IMR-90 (cell line): ENCODE measurements at regions not wholly inside any gene's neighbourhood (a gene's known extent, or its start where the extent isn't known, plus 50 kb on each side); places are given as distances from the start of the nearest gene placed in this dataset.

ENCODE experiments used
- ATAC-seq: fragments of 200-7000 bp; cut with Tn5 transposase; 2 replicates; pipeline ENCODE4 v1.9.1; 2020; ENCODE audit warnings: low read depth, mild to moderate bottlenecking, moderate library complexity
- BruUV-seq: library from RNA; stranded (reverse); fragments of 400-500 nt; replicated peaks from 2 replicates; lab custom pipeline; 2021; lab: Mats Ljungman, UMichigan
- CTCF ChIA-PET: fragments of 300-600 bp; formaldehyde crosslinking; extraction: SDS; loops from one replicate; lab custom pipeline; 2021; ENCODE audit warnings: antibody characterized with exemption; lab: Yijun Ruan, JAX
- POLR2A ChIA-PET: fragments of 300-600 bp; sonication (Branson Sonifier 250); formaldehyde crosslinking; loops from one replicate; lab custom pipeline; 2022; ENCODE audit warnings: antibody characterized with exemption; ENCODE audit not compliant: unreplicated experiment; lab: Charles Lee
- DNase-seq: peaks from one replicate; pipeline ENCODE4 v3.0.0; 2013
- H2AFZ ChIP-seq: replicated peaks from 2 replicates; pipeline ENCODE3; 2013; ENCODE audit warnings: low read length, mild to moderate bottlenecking; ENCODE audit not compliant: poor library complexity
- H2AK5ac ChIP-seq: 2 replicates; pipeline ENCODE4 v1.6.1; 2013; ENCODE audit warnings: low read depth, low read length, inconsistent platforms
- H2AK9ac ChIP-seq: replicated peaks from 2 replicates; pipeline ENCODE3; 2013; ENCODE audit warnings: mild to moderate bottlenecking, low read depth, low read length, moderate library complexity; ENCODE audit not compliant: poor library complexity
- H2BK120ac ChIP-seq: 2 replicates; pipeline ENCODE4 v1.6.1; 2013; ENCODE audit warnings: low read depth, low read length, inconsistent platforms
- H2BK15ac ChIP-seq: 3 replicates; pipeline ENCODE4 v1.6.1; 2013; ENCODE audit warnings: low read depth, low read length, inconsistent platforms
- H2BK20ac ChIP-seq: 2 replicates; pipeline ENCODE4 v1.6.1; 2013; ENCODE audit warnings: low read depth, mild to moderate bottlenecking, inconsistent platforms, low read length, moderate library complexity
- H2BK5ac ChIP-seq: 2 replicates; pipeline ENCODE4 v1.6.1; 2013; ENCODE audit warnings: mild to moderate bottlenecking, low read depth, low read length, inconsistent platforms; ENCODE audit not compliant: poor library complexity, severe bottlenecking
- H3K14ac ChIP-seq: replicated peaks from 2 replicates; pipeline ENCODE4 v1.6.1; 2013; ENCODE audit warnings: low read depth, low read length, inconsistent platforms
- H3K18ac ChIP-seq: 2 replicates; pipeline ENCODE4 v1.6.1; 2013; ENCODE audit warnings: low read depth, low read length, control low read depth
- H3K23ac ChIP-seq: 2 replicates; pipeline ENCODE4 v1.6.1; 2013; ENCODE audit warnings: low read depth, low read length, inconsistent platforms
- H3K27ac ChIP-seq: 2 replicates; pipeline ENCODE4 v1.5.1; 2013; ENCODE audit warnings: mild to moderate bottlenecking, control low read depth, low read length; ENCODE audit not compliant: insufficient read depth
- H3K27me3 ChIP-seq: 2 replicates; pipeline ENCODE4 v1.6.1; 2013; ENCODE audit warnings: low read length; ENCODE audit not compliant: control insufficient read depth, insufficient read depth
- H3K36me3 ChIP-seq: 2 replicates; pipeline ENCODE4 v1.6.1; 2013; ENCODE audit warnings: low read length, mixed read lengths; ENCODE audit not compliant: control insufficient read depth, insufficient read depth
- H3K4ac ChIP-seq: 2 replicates; pipeline ENCODE4 v1.6.1; 2013; ENCODE audit warnings: low read depth, low read length, inconsistent platforms
- H3K4me1 ChIP-seq: 2 replicates; pipeline ENCODE4 v1.6.1; 2013; ENCODE audit warnings: low read length, mixed read lengths; ENCODE audit not compliant: control insufficient read depth, insufficient read depth
- H3K4me2 ChIP-seq: 2 replicates; pipeline ENCODE4 v1.6.1; 2013; ENCODE audit warnings: low read depth, mild to moderate bottlenecking, control low read depth, low read length, moderate library complexity
- H3K4me3 ChIP-seq: 2 replicates; pipeline ENCODE4 v1.5.1; 2013; ENCODE audit warnings: low read depth, mild to moderate bottlenecking, control low read depth, low read length, moderate library complexity; ENCODE audit not compliant: insufficient read depth
- H3K56ac ChIP-seq: 2 replicates; pipeline ENCODE4 v1.6.1; 2013; ENCODE audit warnings: low read length, inconsistent platforms; ENCODE audit not compliant: insufficient read depth; ENCODE audit errors: extremely low read depth
- H3K79me1 ChIP-seq, 2 experiments: 2 replicates each; pipeline ENCODE4 v1.6.1; 2013; ENCODE audit warnings: low read length in 2 of 2, inconsistent platforms in 1 of 2, low read depth in 1 of 2
- H3K9ac ChIP-seq: 2 replicates; pipeline ENCODE4 v1.6.1; 2013; ENCODE audit warnings: low read depth, low read length, control low read depth
- H3K9me1 ChIP-seq: 2 replicates; pipeline ENCODE4 v1.6.1; 2013; ENCODE audit warnings: low read length, inconsistent platforms; ENCODE audit not compliant: insufficient read depth
- H3K9me3 ChIP-seq: 2 replicates; pipeline ENCODE4 v1.6.1; 2013; ENCODE audit warnings: low read length; ENCODE audit not compliant: control insufficient read depth, insufficient read depth
- H4K20me1 ChIP-seq: 2 replicates; pipeline ENCODE4 v1.6.1; 2013; ENCODE audit warnings: low read length, inconsistent platforms; ENCODE audit not compliant: insufficient read depth
- H4K5ac ChIP-seq: 2 replicates; pipeline ENCODE4 v1.6.1; 2013; ENCODE audit warnings: mild to moderate bottlenecking, low read depth, low read length, control low read depth
- H4K8ac ChIP-seq, 2 experiments: 2 replicates each; pipeline ENCODE4 v1.6.1; 2013; ENCODE audit warnings: low read depth in 2 of 2, low read length in 2 of 2, control low read depth in 1 of 2, inconsistent platforms in 1 of 2
- H4K91ac ChIP-seq: 2 replicates; pipeline ENCODE4 v1.6.1; 2013; ENCODE audit warnings: low read depth, low read length, inconsistent platforms; ENCODE audit not compliant: insufficient read depth
- BHLHE40 ChIP-seq: fragments of 150-350 bp; IDR thresholded peaks from 2 replicates; pipeline ENCODE4 v1.6.1; 2016; ENCODE audit warnings: mild to moderate bottlenecking, low read depth, low read length
- CEBPB ChIP-seq: IDR thresholded peaks from 2 replicates; pipeline ENCODE4 v1.6.1; 2012; ENCODE audit warnings: low read depth, low read length, improper control_type of control experiment
- CHD1 ChIP-seq: IDR thresholded peaks from 2 replicates; pipeline ENCODE4 v1.6.1; 2012; ENCODE audit warnings: low read depth, low read length, improper control_type of control experiment
- MAFK ChIP-seq: IDR thresholded peaks from 2 replicates; pipeline ENCODE4 v1.6.1; 2012; ENCODE audit warnings: low read depth, low read length, improper control_type of control experiment
- MAZ ChIP-seq: IDR thresholded peaks from 2 replicates; pipeline ENCODE4 v1.6.1; 2012; ENCODE audit warnings: low read depth, mild to moderate bottlenecking, low read length, improper control_type of control experiment, moderate library complexity, borderline replicate concordance
- MXI1 ChIP-seq: IDR thresholded peaks from 2 replicates; pipeline ENCODE4 v1.6.1; 2012; ENCODE audit warnings: low read depth, mild to moderate bottlenecking, low read length, moderate library complexity, borderline replicate concordance
- POLR2A ChIP-seq: IDR thresholded peaks from 2 replicates; pipeline ENCODE4 v1.6.1; 2012; ENCODE audit warnings: mild to moderate bottlenecking, low read depth, low read length
- RAD21 ChIP-seq: IDR thresholded peaks from 2 replicates; pipeline ENCODE4 v1.6.1; 2012; ENCODE audit warnings: low read length, improper control_type of control experiment
- SMC3 ChIP-seq: fragments of 150-350 bp; IDR thresholded peaks from 2 replicates; pipeline ENCODE4 v1.6.1; 2016; ENCODE audit warnings: low read depth, mild to moderate bottlenecking, antibody characterized with exemption, low read length, moderate library complexity
- WGBS, 2 experiments: methylation state at CpG; one replicate each; pipeline versions ENCODE4 v1.1.5 to v1.1.7; 2013; ENCODE audit warnings: missing lambda C conversion rate in 2 of 2; ENCODE audit not compliant: insufficient read length in 1 of 2; ENCODE audit errors: extremely low coverage in 2 of 2; 5-methylcytosine and 5-hydroxymethylcytosine counted together
- dilution Hi-C: fragments of 300-500 bp; cut with HindIII; formaldehyde crosslinking; loops from one replicate; pipeline ENCODE4 v1.14.3; 2018; ENCODE audit warnings: low sequenced_read_pairs; ENCODE audit not compliant: unreplicated experiment
- in situ Hi-C: fragments of 300-500 bp; cut with MboI; formaldehyde crosslinking; loops from 3 replicates; pipeline ENCODE4 v1.14.3; 2019; ENCODE audit warnings: low sequenced_read_pairs, inconsistent platforms, mixed read lengths
- intact Hi-C: fragments of 100-400 bp; cut with micrococcal nuclease; formaldehyde crosslinking; loops from 2 replicates; pipeline ENCODE4 v1.10.0; 2022
- TF ChIP-seq, protein P1 (sequence below): fragments of 150-350 bp; IDR thresholded peaks from 2 replicates; pipeline ENCODE4 v1.6.1; 2016; ENCODE audit warnings: low read depth, mild to moderate bottlenecking, low read length, moderate library complexity, borderline replicate concordance
- TF ChIP-seq, protein P2 (sequence below): conservative IDR thresholded peaks from 2 replicates; pipeline ENCODE4 v1.5.1; 2012; ENCODE audit warnings: mild to moderate bottlenecking, low read depth, low read length, improper control_type of control experiment

DNA sequence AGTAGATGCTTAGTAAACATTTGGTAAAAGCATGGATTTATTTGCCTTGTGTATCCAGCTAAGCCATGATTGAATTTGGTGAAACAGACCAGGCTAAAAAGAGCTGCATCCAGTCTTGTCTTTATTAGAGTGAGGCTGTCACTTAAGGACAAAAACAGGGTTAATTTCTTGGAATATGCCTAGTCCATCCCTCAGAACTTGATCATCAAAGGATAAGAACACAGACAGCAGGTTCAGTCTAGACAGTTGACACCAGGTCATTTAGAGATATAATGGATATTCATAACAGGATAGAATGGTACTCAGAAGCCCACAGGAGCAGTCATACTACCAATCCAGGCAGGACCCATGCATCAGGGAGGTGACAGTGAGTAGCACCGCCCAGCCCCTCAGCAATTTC, 434.9 kb upstream of the ST6GAL2 start:
- no peak overlapping the region for H2AK5ac ChIP-seq
- no peak overlapping the region for H2BK5ac ChIP-seq
- peaks cover 12% of the 10 kb centered on the region for H3K9me3 ChIP-seq
- H3K14ac ChIP-seq = no peak overlapping the region
- H3K4me3 ChIP-seq = no peak overlapping the region
- DNase-seq (no peak), ATAC-seq (no peak)
- H3K9ac ChIP-seq = no peak overlapping the region
- no peak overlapping the region for H4K5ac ChIP-seq
- no peak overlapping the region for H3K4ac ChIP-seq
- POLR2A ChIA-PET = no interaction called here
- no peaks in the 10 kb centered on the region for H4K20me1 ChIP-seq
- no CpG with 5 or more reads among the region's 1 CpG for WGBS, 2 experiments
- no peaks in the 10 kb centered on the region for H3K4me1 ChIP-seq
- H2BK120ac ChIP-seq = no peak overlapping the region
- in situ Hi-C loops (no loop called here), intact Hi-C loops (no loop called here), dilution Hi-C loops (no loop called here)
- no peak overlapping the region for H3K23ac ChIP-seq
- TF ChIP-seq, protein P1, sequence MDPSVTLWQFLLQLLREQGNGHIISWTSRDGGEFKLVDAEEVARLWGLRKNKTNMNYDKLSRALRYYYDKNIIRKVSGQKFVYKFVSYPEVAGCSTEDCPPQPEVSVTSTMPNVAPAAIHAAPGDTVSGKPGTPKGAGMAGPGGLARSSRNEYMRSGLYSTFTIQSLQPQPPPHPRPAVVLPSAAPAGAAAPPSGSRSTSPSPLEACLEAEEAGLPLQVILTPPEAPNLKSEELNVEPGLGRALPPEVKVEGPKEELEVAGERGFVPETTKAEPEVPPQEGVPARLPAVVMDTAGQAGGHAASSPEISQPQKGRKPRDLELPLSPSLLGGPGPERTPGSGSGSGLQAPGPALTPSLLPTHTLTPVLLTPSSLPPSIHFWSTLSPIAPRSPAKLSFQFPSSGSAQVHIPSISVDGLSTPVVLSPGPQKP = no peak
- TF ChIP-seq, protein P2, sequence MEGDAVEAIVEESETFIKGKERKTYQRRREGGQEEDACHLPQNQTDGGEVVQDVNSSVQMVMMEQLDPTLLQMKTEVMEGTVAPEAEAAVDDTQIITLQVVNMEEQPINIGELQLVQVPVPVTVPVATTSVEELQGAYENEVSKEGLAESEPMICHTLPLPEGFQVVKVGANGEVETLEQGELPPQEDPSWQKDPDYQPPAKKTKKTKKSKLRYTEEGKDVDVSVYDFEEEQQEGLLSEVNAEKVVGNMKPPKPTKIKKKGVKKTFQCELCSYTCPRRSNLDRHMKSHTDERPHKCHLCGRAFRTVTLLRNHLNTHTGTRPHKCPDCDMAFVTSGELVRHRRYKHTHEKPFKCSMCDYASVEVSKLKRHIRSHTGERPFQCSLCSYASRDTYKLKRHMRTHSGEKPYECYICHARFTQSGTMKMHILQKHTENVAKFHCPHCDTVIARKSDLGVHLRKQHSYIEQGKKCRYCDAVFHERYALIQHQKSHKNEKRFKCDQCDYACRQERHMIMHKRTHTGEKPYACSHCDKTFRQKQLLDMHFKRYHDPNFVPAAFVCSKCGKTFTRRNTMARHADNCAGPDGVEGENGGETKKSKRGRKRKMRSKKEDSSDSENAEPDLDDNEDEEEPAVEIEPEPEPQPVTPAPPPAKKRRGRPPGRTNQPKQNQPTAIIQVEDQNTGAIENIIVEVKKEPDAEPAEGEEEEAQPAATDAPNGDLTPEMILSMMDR = no peak
- TF ChIP-seq MAZ (no peak), SMC3 (no peak), BHLHE40 (no peak), RAD21 (no peak), POLR2A (no peak), CEBPB (no peak), MAFK (no peak), CHD1 (no peak), MXI1 (no peak)
- no peak overlapping the region for H2AK9ac ChIP-seq
- H2BK20ac ChIP-seq = no peak overlapping the region
- H2BK15ac ChIP-seq = no peak overlapping the region
- no peaks in the 10 kb centered on the region for H3K36me3 ChIP-seq
- H3K27ac ChIP-seq = no peak overlapping the region
- H3K4me2 ChIP-seq = no peak overlapping the region
- H4K91ac ChIP-seq = no peak overlapping the region
- no peak overlapping the region for H3K18ac ChIP-seq
- H3K27me3 ChIP-seq = no peaks in the 10 kb centered on the region
- H3K79me1 ChIP-seq = no peaks in the 10 kb centered on the region
- H3K56ac ChIP-seq = no peak overlapping the region
- CTCF ChIA-PET = no interaction called here
- BruUV-seq = no TSS peak
- no peak overlapping the region for H4K8ac ChIP-seq
- H3K9me1 ChIP-seq = no peaks in the 10 kb centered on the region
- H2AFZ ChIP-seq = no peak overlapping the region
